GM23338 (cell line): ENCODE measurements at regions not wholly inside any gene's neighbourhood (a gene's known extent, or its start where the extent isn't known, plus 50 kb on each side); places are given as distances from the start of the nearest gene placed in this dataset.

ENCODE experiments used
- ATAC-seq: fragments of 200-7000 bp; cut with Tn5 transposase; 3 replicates; pipeline ENCODE4 v1.9.1; 2020
- DNase-seq: peaks from one replicate; pipeline ENCODE4 v3.0.0-alpha.2; 2015; ENCODE audit warnings: low spot score
- H2AFZ ChIP-seq: fragments of 200-600 bp; sonication (generic); 2 replicates; pipeline ENCODE4 v1.8.0; 2016; ENCODE audit warnings: antibody characterized with exemption, mild to moderate bottlenecking, moderate library complexity
- H3F3A ChIP-seq: fragments of 200-600 bp; sonication (generic); replicated peaks from 2 replicates; pipeline ENCODE4 v1.8.0; 2017; ENCODE audit warnings: antibody characterized with exemption, mixed run types, low read depth
- H3K27ac ChIP-seq: fragments of 200-600 bp; sonication (generic); 2 replicates; pipeline ENCODE4 v1.6.1; 2016; ENCODE audit warnings: low read depth
- H3K27me3 ChIP-seq: fragments of 200-600 bp; sonication (generic); 2 replicates; pipeline ENCODE4 v1.8.0; 2016; ENCODE audit warnings: mild to moderate bottlenecking, mixed run types, moderate library complexity; ENCODE audit not compliant: insufficient read depth
- H3K36me3 ChIP-seq: fragments of 200-600 bp; sonication (generic); 2 replicates; pipeline ENCODE4 v1.8.0; 2016; ENCODE audit warnings: mild to moderate bottlenecking; ENCODE audit not compliant: insufficient read depth
- H3K4me1 ChIP-seq: fragments of 200-600 bp; sonication (generic); 2 replicates; pipeline ENCODE4 v1.8.0; 2016; ENCODE audit warnings: mild to moderate bottlenecking, moderate library complexity; ENCODE audit not compliant: insufficient read depth
- H3K4me2 ChIP-seq: fragments of 200-600 bp; sonication (generic); 2 replicates; pipeline ENCODE4 v1.7.1; 2017; ENCODE audit warnings: mixed run types
- H3K4me3 ChIP-seq: fragments of 200-600 bp; sonication (generic); 2 replicates; pipeline ENCODE4 v1.6.1; 2016; ENCODE audit warnings: mixed run types
- H3K79me2 ChIP-seq: fragments of 200-600 bp; sonication (generic); replicated peaks from 2 replicates; pipeline ENCODE4 v1.8.0; 2017; ENCODE audit warnings: mild to moderate bottlenecking; ENCODE audit not compliant: insufficient read depth
- H3K9me2 ChIP-seq: fragments of 200-600 bp; sonication (generic); 2 replicates; pipeline ENCODE4 v1.8.0; 2017; ENCODE audit not compliant: insufficient read depth
- H4K20me1 ChIP-seq: fragments of 200-600 bp; sonication (generic); replicated peaks from 2 replicates; pipeline ENCODE4 v1.8.0; 2017; ENCODE audit warnings: mild to moderate bottlenecking; ENCODE audit not compliant: insufficient read depth
- H3K27ac Mint-ChIP-seq: 2 replicates; pipeline ENCODE4 v1.8.0; 2020; ENCODE audit warnings: inconsistent platforms, mild to moderate bottlenecking, moderate library complexity, mixed read lengths
- H3K27me3 Mint-ChIP-seq: 3 replicates; pipeline ENCODE4 v1.8.0; 2022; ENCODE audit warnings: low read depth, mild to moderate bottlenecking, moderate library complexity, mixed read lengths, inconsistent platforms; ENCODE audit not compliant: insufficient read depth, poor library complexity
- H3K36me3 Mint-ChIP-seq: 3 replicates; pipeline ENCODE4 v1.8.0; 2021; ENCODE audit warnings: low read depth, mild to moderate bottlenecking, inconsistent platforms, moderate library complexity, mixed read lengths
- H3K4me1 Mint-ChIP-seq: 3 replicates; pipeline ENCODE4 v1.8.0; 2020; ENCODE audit warnings: mild to moderate bottlenecking, inconsistent platforms, mixed read lengths
- H3K4me3 Mint-ChIP-seq: 3 replicates; pipeline ENCODE4 v1.8.0; 2021; ENCODE audit warnings: moderate library complexity, mild to moderate bottlenecking, inconsistent platforms, mixed read lengths
- H3K9me3 Mint-ChIP-seq: 3 replicates; pipeline ENCODE4 v1.8.0; 2020; ENCODE audit warnings: moderate library complexity, mild to moderate bottlenecking, inconsistent platforms, mixed read lengths
- CREB1 ChIP-seq: fragments of 250-450 bp; sonication (Bioruptor Pico); IDR thresholded peaks from 2 replicates; pipeline ENCODE4 v1.5.0; 2020; ENCODE audit warnings: low read depth, mild to moderate bottlenecking, moderate library complexity
- CTCF ChIP-seq, 2 experiments: fragments of 200-600 bp in 1 of 2; sonication (generic) in 1 of 2; conservative IDR thresholded peaks; 2 replicates each; pipeline versions ENCODE4 v1.5.1 to v1.6.1; 2016 to 2017; ENCODE audit warnings: antibody characterized with exemption in 2 of 2, low read depth in 2 of 2, mild to moderate bottlenecking in 2 of 2, moderate library complexity in 1 of 2
- ETS1 ChIP-seq: IDR thresholded peaks from 2 replicates; pipeline ENCODE4 v1.6.1; 2016; ENCODE audit warnings: antibody characterized with exemption
- EZH2 ChIP-seq: fragments of 200-600 bp; sonication (generic); IDR thresholded peaks from one replicate; pipeline ENCODE4 v1.8.0; 2017; ENCODE audit warnings: antibody characterized with exemption, mild to moderate bottlenecking, low read depth; ENCODE audit not compliant: unreplicated experiment
- EZH2phosphoT487 ChIP-seq: fragments of 200-600 bp; sonication (generic); IDR thresholded peaks from one replicate; pipeline ENCODE4 v1.8.1; 2018; ENCODE audit warnings: antibody characterized with exemption; ENCODE audit not compliant: unreplicated experiment
- JUNB ChIP-seq: IDR thresholded peaks from one replicate; pipeline ENCODE4 v1.6.1; 2016; ENCODE audit warnings: antibody characterized with exemption; ENCODE audit not compliant: unreplicated experiment
- NANOG ChIP-seq: IDR thresholded peaks from 2 replicates; pipeline ENCODE4 v1.6.1; 2016; ENCODE audit warnings: antibody characterized with exemption, borderline replicate concordance
- REST ChIP-seq: IDR thresholded peaks from one replicate; pipeline ENCODE4 v1.6.1; 2018; ENCODE audit warnings: antibody characterized with exemption; ENCODE audit not compliant: unreplicated experiment

- Histone ChIP-seq H3K79me2 (no peaks in the 10 kb centered on the region), H3K9me2 (no peaks in the 10 kb centered on the region), H3F3A (no peaks in the 10 kb centered on the region), H3K4me2 (no peak overlapping the region), H3K27me3 (no peaks in the 10 kb centered on the region), H2AFZ (peak overlapping the region; percentile 90), H4K20me1 (no peaks in the 10 kb centered on the region), H3K4me1 (no peaks in the 10 kb centered on the region), H3K4me3 (no peak overlapping the region), H3K36me3 (no peaks in the 10 kb centered on the region), H3K27ac (no peak overlapping the region)
- DNase-seq (no peak), ATAC-seq (no peak)
- Mint-ChIP-seq H3K36me3 (no peaks in the 10 kb centered on the region), H3K27ac (no peak overlapping the region), H3K9me3 (no peaks in the 10 kb centered on the region; the same call in 2 of the 3 replicates), H3K4me1 (no peaks in the 10 kb centered on the region; the same call in 2 of the 3 replicates), H3K4me3 (no peak overlapping the region), H3K27me3 (peaks cover 2% of the 10 kb centered on the region)
- TF ChIP-seq NANOG (no peak), JUNB (no peak), CTCF (conservative IDR thresholded peaks at IDR 0.05; ENCODE audit: low read depth in 2 of 2) (peak in 1 of 2 experiments; percentile 22; a peak in 2 of 4 replicates), EZH2phosphoT487 (no peak)
Measured at GRCh38 chr18:76759056-76759455, 63.3 kb upstream of the ZNF236 start.

GRCh38 chr18:76757925-76758324 lies 64.4 kb upstream of the ZNF236 start:
- Mint-ChIP-seq H3K4me1 (no peaks in the 10 kb centered on the region), H3K27me3 (peaks cover 2% of the 10 kb centered on the region), H3K36me3 (no peaks in the 10 kb centered on the region), H3K27ac (no peak overlapping the region), H3K4me3 (no peak overlapping the region), H3K9me3 (peaks cover 9% of the 10 kb centered on the region; the same call in 2 of the 3 replicates)
- H3F3A ChIP-seq, result no peaks in the 10 kb centered on the region
- no peaks in the 10 kb centered on the region for H3K4me1 ChIP-seq
- no peaks in the 10 kb centered on the region for H4K20me1 ChIP-seq
- H3K79me2 ChIP-seq, result no peaks in the 10 kb centered on the region
- no peak for ATAC-seq
- no peak overlapping the region for H3K4me2 ChIP-seq
- H3K9me2 ChIP-seq, result 0 out of 2 replicates have a peak, but pooled peaks cover 1% of the 10 kb centered on the region
- no peak overlapping the region for H3K27ac ChIP-seq
- no peak overlapping the region for H3K4me3 ChIP-seq
- H3K36me3 ChIP-seq, result no peaks in the 10 kb centered on the region
- H2AFZ ChIP-seq, result peak overlapping the region; percentile 90; the same call in 1 of the 2 replicates
- no peaks in the 10 kb centered on the region for H3K27me3 ChIP-seq
- no peak for DNase-seq
- TF ChIP-seq NANOG (no peak), EZH2phosphoT487 (no peak), CREB1 (no peak), JUNB (no peak), CTCF (conservative IDR thresholded peaks at IDR 0.05; ENCODE audit: low read depth in 2 of 2) (no peak), ETS1 (no peak), REST (no peak), EZH2 (no peak)
